Left ventricle myocardium inferior (tissue), 1 donor: ENCODE measurements at regions not wholly inside any gene's neighbourhood (a gene's known extent, or its start where the extent isn't known, plus 50 kb on each side); places are given as distances from the start of the nearest gene placed in this dataset.
"Not testable (repeated sequence)": the region's sequence is repeated elsewhere in the genome, so short reads cannot be mapped to it uniquely, and the experiment has no call there.

Experiments
- DNase-seq: peaks from one replicate; pipeline ENCODE4 v3.0.0-alpha.2; 2020
- H3K27ac ChIP-seq: fragments of 200-600 bp; replicated peaks from 2 replicates; pipeline ENCODE4 v1.8.0; 2021
- H3K27me3 ChIP-seq: fragments of 200-600 bp; 2 replicates; pipeline ENCODE4 v1.8.0; 2021; ENCODE audit warnings: low read depth
- H3K36me3 ChIP-seq: fragments of 200-600 bp; 2 replicates; pipeline ENCODE4 v1.8.0; 2021
- H3K4me1 ChIP-seq: fragments of 200-600 bp; 2 replicates; pipeline ENCODE4 v1.8.0; 2021
- H3K4me3 ChIP-seq: fragments of 200-600 bp; 2 replicates; pipeline ENCODE4 v1.8.0; 2021; ENCODE audit warnings: mild to moderate bottlenecking, moderate library complexity
- H3K9me3 ChIP-seq: fragments of 200-600 bp; replicated peaks from 2 replicates; pipeline ENCODE4 v1.8.0; 2021
- CTCF ChIP-seq: fragments of 200-600 bp; IDR thresholded peaks from 2 replicates; pipeline ENCODE4 v1.8.0; 2021; ENCODE audit warnings: antibody characterized with exemption, mild to moderate bottlenecking, borderline replicate concordance
- intact Hi-C: fragments of 100-400 bp; cut with micrococcal nuclease; formaldehyde crosslinking; loops from one replicate; pipeline ENCODE4 v1.11.0; 2022
- donor health status: DM: no; HTN: yes; CAD: no; lungs with severe emphysema.

DNA sequence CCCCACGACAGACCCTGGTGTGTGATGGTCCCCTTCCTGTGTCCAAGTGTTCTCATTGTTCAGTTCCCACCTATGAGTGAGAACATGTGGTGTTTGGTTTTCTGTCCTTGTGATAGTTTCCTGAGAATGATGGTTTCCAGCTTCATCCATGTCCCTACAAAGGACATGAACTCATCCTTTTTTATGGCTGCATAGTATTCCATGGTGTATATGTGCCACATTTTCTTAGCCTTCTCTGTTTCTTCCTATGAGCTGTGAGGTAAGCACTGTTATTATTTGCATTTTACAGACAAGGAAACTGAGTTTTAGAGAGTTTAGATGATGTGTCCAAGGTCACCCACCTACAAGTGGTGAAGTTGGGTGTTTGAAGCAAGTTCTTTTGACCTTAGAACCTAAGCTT, 51.1 kb upstream of the BNC1 start:
- H3K4me3 ChIP-seq, H3K4me1 ChIP-seq, intact Hi-C loops, DNase-seq, H3K9me3 ChIP-seq, H3K27ac ChIP-seq, H3K36me3 ChIP-seq: not testable (repeated sequence)
- H3K27me3 ChIP-seq: peaks cover 17% of the 10 kb centered on the region

DNA sequence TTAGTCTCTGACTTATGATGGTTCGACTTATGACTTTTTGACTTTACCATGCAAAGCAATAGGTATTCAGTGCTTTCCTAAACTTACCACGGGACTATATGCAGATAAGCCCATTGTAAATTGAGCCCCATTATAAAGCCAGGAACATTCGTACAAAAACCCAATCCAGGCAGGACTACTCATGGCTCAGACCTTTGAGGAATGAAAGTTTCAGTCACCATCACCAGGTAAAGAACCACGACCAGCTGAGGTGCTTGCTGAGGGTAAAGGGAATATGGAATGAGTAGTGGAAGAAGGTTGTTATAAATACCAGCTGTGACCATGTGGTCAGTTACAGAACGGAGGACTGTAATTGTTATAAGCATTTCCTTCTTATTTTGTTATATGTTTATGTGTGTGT, 54.9 kb upstream of the BNC1 start:
- Histone ChIP-seq H3K36me3 (no peaks in the 10 kb centered on the region), H3K27me3 (peaks cover 46% of the 10 kb centered on the region), H3K4me1 (no peaks in the 10 kb centered on the region), H3K9me3 (no peaks in the 10 kb centered on the region), H3K4me3 (no peak overlapping the region), H3K27ac (no peak overlapping the region)
- DNase-seq: no peak
- intact Hi-C loops: no loop called here
- TF ChIP-seq CTCF: no peak

DNA sequence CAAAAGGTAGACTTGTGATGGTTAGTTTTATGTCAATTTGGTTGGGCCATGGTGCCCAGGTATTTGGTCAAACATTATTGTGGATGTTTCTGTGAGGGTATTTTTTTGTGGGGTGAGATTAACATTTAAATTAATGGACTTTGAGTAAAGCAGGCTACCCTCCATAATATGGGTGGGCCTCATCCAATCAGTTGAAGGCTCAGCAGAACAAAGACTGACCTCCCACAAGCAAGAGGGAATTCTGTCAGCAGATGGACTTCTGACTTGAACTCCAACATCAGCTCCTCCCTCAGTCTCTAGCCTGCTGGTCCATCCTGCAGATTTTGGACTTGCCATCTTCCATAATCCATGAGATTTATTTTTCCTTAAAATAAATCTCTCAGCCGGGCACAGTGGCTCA, 55.6 kb upstream of the BNC1 start:
- no peak for DNase-seq
- H3K36me3 ChIP-seq: no peaks in the 10 kb centered on the region
- H3K4me3 ChIP-seq: no peak overlapping the region
- peaks cover 53% of the 10 kb centered on the region for H3K27me3 ChIP-seq
- no peaks in the 10 kb centered on the region for H3K9me3 ChIP-seq
- no peaks in the 10 kb centered on the region for H3K4me1 ChIP-seq
- intact Hi-C loops: no loop called here
- TF ChIP-seq CTCF: no peak
- H3K27ac ChIP-seq: no peak overlapping the region

DNA sequence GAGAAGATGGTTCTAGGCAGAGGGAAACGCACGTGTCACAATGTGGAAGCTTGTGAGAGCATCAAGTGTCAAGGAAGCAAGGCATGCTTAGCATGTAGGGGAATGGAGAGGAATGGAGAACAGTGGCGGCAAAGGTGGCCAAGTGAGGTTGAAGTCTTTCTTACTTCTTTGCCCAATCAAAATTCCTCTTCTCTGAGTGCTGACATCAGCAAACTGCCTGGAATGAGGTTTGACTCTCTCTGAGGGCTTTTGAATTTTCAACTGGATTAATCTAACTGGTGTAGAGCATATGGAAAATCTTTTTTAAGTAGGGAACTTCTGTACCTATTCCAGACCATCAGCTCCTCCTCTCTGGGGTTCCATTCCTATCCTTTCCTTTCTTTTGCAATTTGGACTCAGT, 61.9 kb upstream of the BNC1 start:
- no peak overlapping the region for H3K4me3 ChIP-seq
- H3K9me3 ChIP-seq: no peaks in the 10 kb centered on the region
- intact Hi-C loops: no loop called here
- no peak for TF ChIP-seq CTCF
- no peaks in the 10 kb centered on the region for H3K4me1 ChIP-seq
- DNase-seq: no peak
- H3K27me3 ChIP-seq: peaks cover 91% of the 10 kb centered on the region
- no peaks in the 10 kb centered on the region for H3K36me3 ChIP-seq
- no peak overlapping the region for H3K27ac ChIP-seq

GRCh38 chr15:83352119-83352518, 67.7 kb upstream of the BNC1 start:
- H3K4me1 ChIP-seq: no peaks in the 10 kb centered on the region
- H3K27me3 ChIP-seq: peaks cover 79% of the 10 kb centered on the region
- no peaks in the 10 kb centered on the region for H3K9me3 ChIP-seq
- TF ChIP-seq CTCF: no peak
- DNase-seq: no peak
- no peak overlapping the region for H3K27ac ChIP-seq
- no peaks in the 10 kb centered on the region for H3K36me3 ChIP-seq
- intact Hi-C loops: no loop called here
- no peak overlapping the region for H3K4me3 ChIP-seq

GRCh38 chr15:83356501-83357399, 72.3 kb upstream of the BNC1 start:
- no peak overlapping the region for H3K4me3 ChIP-seq
- no peak overlapping the region for H3K27ac ChIP-seq
- no peaks in the 10 kb centered on the region for H3K9me3 ChIP-seq
- H3K36me3 ChIP-seq: no peaks in the 10 kb centered on the region
- DNase-seq: no peak
- peaks cover 74% of the 10 kb centered on the region for H3K27me3 ChIP-seq
- intact Hi-C loops: no loop called here
- no peaks in the 10 kb centered on the region for H3K4me1 ChIP-seq
- TF ChIP-seq CTCF: no peak
